ENCODE measurements at regions not wholly inside any gene's neighbourhood (a gene's known extent, or its start where the extent isn't known, plus 50 kb on each side); places are given as distances from the start of the nearest gene placed in this dataset.

GRCh38 chr2:234771980-234772732 is 179.7 kb upstream of the SH3BP4 start:
- H3K4me3 ChIP-seq (ENCODE audit: low read depth, poor library complexity, severe bottlenecking): no peak overlapping the region
- no peak for DNase-seq (ENCODE audit: low spot score in 2 of 2)
- intact Hi-C loops (cut with DNase I; ENCODE audit: low total_unique reads): no loop called here
- no peak for TF ChIP-seq CTCF (IDR thresholded peaks at IDR 0.05)
- TF ChIP-seq POLR2A (IDR thresholded peaks at IDR 0.05): no peak
- WGBS, 2 donors: 47 to 53% methylated on average over 11 of the region's 11 CpGs

- no peak for DNase-seq (ENCODE audit: low spot score in 2 of 2)
- 79 to 83% methylated on average over 2 of the region's 2 CpGs for WGBS, 2 donors
- intact Hi-C loops (cut with DNase I; ENCODE audit: low total_unique reads): no loop called here
- TF ChIP-seq POLR2A (IDR thresholded peaks at IDR 0.05) (no peak), CTCF (IDR thresholded peaks at IDR 0.05) (no peak)
- H3K4me3 ChIP-seq (ENCODE audit: low read depth, poor library complexity, severe bottlenecking): no peak overlapping the region
Measured at GRCh38 chr2:234771176-234771575, 180.6 kb upstream of the SH3BP4 start.

GRCh38 chr2:234770715-234771141 is 181.1 kb upstream of the SH3BP4 start:
- no peak overlapping the region for H3K4me3 ChIP-seq (ENCODE audit: low read depth, poor library complexity, severe bottlenecking)
- intact Hi-C loops (cut with DNase I; ENCODE audit: low total_unique reads): no loop called here
- TF ChIP-seq CTCF (IDR thresholded peaks at IDR 0.05): no peak
- no peak for TF ChIP-seq POLR2A (IDR thresholded peaks at IDR 0.05)
- no peak for DNase-seq (ENCODE audit: low spot score in 2 of 2)

- intact Hi-C loops (cut with DNase I; ENCODE audit: low total_unique reads): no loop called here
- WGBS, 2 donors: 90 to 94% methylated on average over 11 of the region's 11 CpGs
- no peak for DNase-seq (ENCODE audit: low spot score in 2 of 2)
- TF ChIP-seq POLR2A (IDR thresholded peaks at IDR 0.05) (no peak), CTCF (IDR thresholded peaks at IDR 0.05) (no peak)
- no peak overlapping the region for H3K4me3 ChIP-seq (ENCODE audit: low read depth, poor library complexity, severe bottlenecking)
Measured at GRCh38 chr2:234770031-234770506, 181.7 kb upstream of the SH3BP4 start.

- 64 to 83% methylated on average over 9 of the region's 9 CpGs for WGBS, 2 donors
Measured at GRCh38 chr2:234768608-234769196, 183.1 kb upstream of the SH3BP4 start.

More at GRCh38 chr2:234768608-234769196, 183.1 kb upstream of the SH3BP4 start:
- TF ChIP-seq CTCF (IDR thresholded peaks at IDR 0.05): no peak
- TF ChIP-seq POLR2A (IDR thresholded peaks at IDR 0.05): no peak
- no peak for DNase-seq (ENCODE audit: low spot score in 2 of 2)
- no peak overlapping the region for H3K4me3 ChIP-seq (ENCODE audit: low read depth, poor library complexity, severe bottlenecking)
- intact Hi-C loops (cut with DNase I; ENCODE audit: low total_unique reads): no loop called here

Data from lower leg skin (tissue), 4 donors.